ENCODE measurements at regions not wholly inside any gene's neighbourhood (a gene's known extent, or its start where the extent isn't known, plus 50 kb on each side); places are given as distances from the start of the nearest gene placed in this dataset.

DNA sequence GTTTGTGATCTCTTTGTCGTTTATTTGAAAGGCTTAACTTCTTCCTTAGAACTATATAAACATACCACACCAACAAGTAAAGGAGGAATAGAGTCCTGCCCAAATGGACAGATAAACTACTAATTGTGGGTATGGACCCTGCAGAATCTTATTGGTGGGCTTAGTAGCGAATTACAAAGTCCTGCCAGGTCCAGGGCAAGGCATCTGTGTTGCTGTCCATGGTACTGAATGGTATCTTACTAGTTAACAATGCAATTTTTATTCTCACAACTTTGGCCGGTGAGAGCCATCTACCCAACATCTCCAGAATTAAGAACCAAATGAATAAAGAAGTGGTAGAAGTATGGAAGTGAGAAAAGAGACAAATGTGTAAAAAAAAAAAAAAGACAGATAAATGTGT lies 1782.4 kb upstream of the WWC1 start:
- no peak for DNase-seq (ENCODE audit: low read depth, low spot score)
- H3K9ac ChIP-seq (replicated peaks; ENCODE audit: extremely low read depth, insufficient read depth, low read length): no peak overlapping the region
- no peak overlapping the region for H3K4me3 ChIP-seq (replicated peaks in 1 of 3; ENCODE audit: insufficient read depth in 1 of 3, low read depth in 1 of 3, low read length in 3 of 3)
- dilution Hi-C loops (cut with MboI; ENCODE audit: extremely low pct_ligation_motif_present, low sequenced_read_pairs): no loop called here
- no TSS peak for BruUV-seq (replicated peaks)
- no peak overlapping the region for H3K4me2 ChIP-seq (ENCODE audit: insufficient read depth, low read length)
- no peak for TF ChIP-seq GATA2 (IDR thresholded peaks at IDR 0.05; ENCODE audit: insufficient read depth, insufficient read length, low read depth, low read length)
- no peak for TF ChIP-seq EZH2 (IDR thresholded peaks at IDR 0.05; ENCODE audit: borderline replicate concordance, low read depth, low read length, severe bottlenecking)
- TF ChIP-seq POLR2AphosphoS5 (IDR thresholded peaks at IDR 0.05; ENCODE audit: insufficient read depth, low read depth, low read length): no peak
- TF ChIP-seq MYC (IDR thresholded peaks at IDR 0.05; ENCODE audit: low read depth, low read length): no peak
- TF ChIP-seq, protein P1, sequence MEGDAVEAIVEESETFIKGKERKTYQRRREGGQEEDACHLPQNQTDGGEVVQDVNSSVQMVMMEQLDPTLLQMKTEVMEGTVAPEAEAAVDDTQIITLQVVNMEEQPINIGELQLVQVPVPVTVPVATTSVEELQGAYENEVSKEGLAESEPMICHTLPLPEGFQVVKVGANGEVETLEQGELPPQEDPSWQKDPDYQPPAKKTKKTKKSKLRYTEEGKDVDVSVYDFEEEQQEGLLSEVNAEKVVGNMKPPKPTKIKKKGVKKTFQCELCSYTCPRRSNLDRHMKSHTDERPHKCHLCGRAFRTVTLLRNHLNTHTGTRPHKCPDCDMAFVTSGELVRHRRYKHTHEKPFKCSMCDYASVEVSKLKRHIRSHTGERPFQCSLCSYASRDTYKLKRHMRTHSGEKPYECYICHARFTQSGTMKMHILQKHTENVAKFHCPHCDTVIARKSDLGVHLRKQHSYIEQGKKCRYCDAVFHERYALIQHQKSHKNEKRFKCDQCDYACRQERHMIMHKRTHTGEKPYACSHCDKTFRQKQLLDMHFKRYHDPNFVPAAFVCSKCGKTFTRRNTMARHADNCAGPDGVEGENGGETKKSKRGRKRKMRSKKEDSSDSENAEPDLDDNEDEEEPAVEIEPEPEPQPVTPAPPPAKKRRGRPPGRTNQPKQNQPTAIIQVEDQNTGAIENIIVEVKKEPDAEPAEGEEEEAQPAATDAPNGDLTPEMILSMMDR (IDR thresholded peaks at IDR 0.05; ENCODE audit: extremely low read depth in 1 of 2, insufficient read depth in 1 of 2, low read depth in 1 of 2, low read length in 2 of 2): no peak
- no peak for TF ChIP-seq JUN (IDR thresholded peaks at IDR 0.05; ENCODE audit: borderline replicate concordance, insufficient read depth, insufficient read length, low read depth)
- TF ChIP-seq, protein P2, sequence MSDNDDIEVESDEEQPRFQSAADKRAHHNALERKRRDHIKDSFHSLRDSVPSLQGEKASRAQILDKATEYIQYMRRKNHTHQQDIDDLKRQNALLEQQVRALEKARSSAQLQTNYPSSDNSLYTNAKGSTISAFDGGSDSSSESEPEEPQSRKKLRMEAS (IDR thresholded peaks at IDR 0.05; ENCODE audit: insufficient read depth, insufficient read length): no peak
- TF ChIP-seq FOS (IDR thresholded peaks at IDR 0.05; ENCODE audit: borderline replicate concordance, insufficient read depth, low read length): no peak
- H3K27me3 ChIP-seq (ENCODE audit: control insufficient read depth in 2 of 2, insufficient read depth in 2 of 2, low read length in 2 of 2): no peaks in the 10 kb centered on the region
- CTCF ChIA-PET: no interaction called here
- POLR2A ChIA-PET: no interaction called here
- intact Hi-C loops (cut with micrococcal nuclease): no loop called here
- H3K4me1 ChIP-seq (ENCODE audit: control insufficient read depth, extremely low read depth, insufficient read depth, low read length): no peaks in the 10 kb centered on the region
- H3K27ac ChIP-seq (ENCODE audit: insufficient read depth, low read depth, low read length): no peak overlapping the region
- no peaks in the 10 kb centered on the region for H3K9me1 ChIP-seq (replicated peaks; ENCODE audit: control insufficient read depth, extremely low read depth, insufficient read depth, low read length)
- no peak for FAIRE-seq
- no peak overlapping the region for H2AFZ ChIP-seq (ENCODE audit: low read depth, low read length)
- peaks cover 3% of the 10 kb centered on the region for H3K9me3 ChIP-seq (replicated peaks; ENCODE audit: control insufficient read depth, insufficient read depth, low read length)
- no peaks in the 10 kb centered on the region for H4K20me1 ChIP-seq (replicated peaks; ENCODE audit: control insufficient read depth, extremely low read depth, insufficient read depth, low read length)
- no peaks in the 10 kb centered on the region for H3K36me3 ChIP-seq (ENCODE audit: control insufficient read depth in 2 of 2, extremely low read depth in 1 of 2, insufficient read depth in 2 of 2, low read length in 2 of 2)
- no peaks in the 10 kb centered on the region for H3K79me2 ChIP-seq (ENCODE audit: control insufficient read depth, insufficient read depth, low read length)

Data from endothelial cell of umbilical vein (primary cell).